SH-SY5Y (cell line): ENCODE measurements at regions not wholly inside any gene's neighbourhood (a gene's known extent, or its start where the extent isn't known, plus 50 kb on each side); places are given as distances from the start of the nearest gene placed in this dataset.

Source experiments
- GATA2 ChIP-seq: IDR thresholded peaks from 2 replicates; pipeline ENCODE4 v1.6.1; 2011; ENCODE audit warnings: mild to moderate bottlenecking, low read depth, low read length
- GATA3 ChIP-seq: IDR thresholded peaks from 2 replicates; pipeline ENCODE4 v1.6.1; 2011; ENCODE audit warnings: low read depth, mild to moderate bottlenecking, low read length, moderate library complexity

DNA sequence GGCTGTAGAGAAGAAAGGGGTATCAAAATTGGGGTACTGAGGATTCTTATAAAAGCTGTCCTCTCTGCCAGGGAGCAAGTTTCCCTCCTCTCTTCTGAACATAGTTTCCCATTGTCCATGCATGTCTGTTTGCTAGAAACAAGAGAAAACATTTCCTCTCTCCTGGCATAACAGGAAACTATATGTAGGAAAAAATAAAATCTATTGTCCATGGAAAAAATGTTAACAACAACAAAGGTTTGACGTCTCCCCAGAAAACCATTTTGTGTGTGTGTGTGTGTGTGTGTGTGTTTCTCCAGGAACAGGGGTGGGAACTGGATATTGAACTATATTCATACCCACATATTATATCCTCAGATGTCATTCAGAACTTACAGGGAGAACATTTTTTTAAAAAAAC is 107.2 kb downstream of the GASK1B start:
- no peak for TF ChIP-seq GATA3
- no peak for TF ChIP-seq GATA2

DNA sequence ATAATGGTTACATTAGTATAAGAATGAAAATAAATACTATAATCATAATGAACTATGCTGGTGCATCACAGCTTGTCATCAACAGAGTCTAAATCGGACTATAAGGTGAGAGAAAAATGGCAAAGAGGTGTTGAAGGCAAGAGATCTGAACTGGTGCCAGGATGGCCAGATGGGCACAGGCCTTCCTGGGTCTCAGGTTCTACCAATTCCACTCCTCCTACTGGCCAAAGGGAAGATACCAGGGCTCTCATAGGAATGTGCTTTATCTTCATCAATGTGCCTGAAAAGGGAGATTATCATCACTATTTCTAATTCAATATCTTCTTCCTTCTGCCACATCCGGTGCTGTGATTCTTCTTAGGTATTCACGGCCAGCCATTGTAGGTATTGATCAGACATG is 107.6 kb downstream of the GASK1B start:
- TF ChIP-seq GATA2, result no peak
- no peak for TF ChIP-seq GATA3

DNA sequence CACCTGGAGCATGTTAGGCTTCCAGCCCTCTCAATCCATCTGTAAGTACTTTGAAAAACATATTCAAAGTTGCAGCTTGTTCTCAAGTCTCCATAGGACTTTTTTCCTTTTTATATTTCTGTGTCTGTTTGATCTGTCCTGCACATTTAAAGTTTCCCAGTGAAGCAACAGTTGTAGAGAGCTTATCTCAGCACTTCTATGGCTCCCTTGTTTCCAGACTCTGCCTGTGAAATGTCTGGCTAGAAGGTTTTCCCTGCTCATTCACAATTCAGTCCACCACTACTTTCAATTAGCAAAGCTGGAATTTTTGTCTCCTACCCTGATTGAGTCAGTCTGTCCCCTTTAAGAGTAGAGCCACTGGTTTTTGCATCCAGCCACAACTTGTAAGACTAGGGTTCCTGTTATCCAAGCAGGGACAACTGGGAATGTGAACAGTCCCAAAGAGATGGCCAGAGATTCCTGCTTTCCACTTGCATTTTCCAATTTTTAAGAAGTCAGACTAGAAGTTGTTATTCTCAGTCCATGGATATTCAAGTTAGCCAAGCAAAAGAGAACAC is 116.1 kb downstream of the GASK1B start:
- TF ChIP-seq GATA3, result no peak
- no peak for TF ChIP-seq GATA2

- no peak for TF ChIP-seq GATA3
- TF ChIP-seq GATA2, result no peak
These were observed 117.2 kb downstream of the GASK1B start for GRCh38 chr4:158055668-158056067.

GRCh38 chr4:158053801-158054200 is 119.0 kb downstream of the GASK1B start:
- no peak for TF ChIP-seq GATA2
- TF ChIP-seq GATA3, result no peak

GRCh38 chr4:158053086-158053485 is 119.7 kb downstream of the GASK1B start:
- no peak for TF ChIP-seq GATA2
- no peak for TF ChIP-seq GATA3

- no peak for TF ChIP-seq GATA3
These were observed 121.2 kb downstream of the GASK1B start for GRCh38 chr4:158051401-158052235.

GRCh38 chr4:158050942-158051341 is 121.9 kb downstream of the GASK1B start:
- TF ChIP-seq GATA2 (no peak), GATA3 (no peak)

- no peak for TF ChIP-seq GATA2
- no peak for TF ChIP-seq GATA3
These were observed 126.5 kb downstream of the GASK1B start for GRCh38 chr4:158046345-158046744.

DNA sequence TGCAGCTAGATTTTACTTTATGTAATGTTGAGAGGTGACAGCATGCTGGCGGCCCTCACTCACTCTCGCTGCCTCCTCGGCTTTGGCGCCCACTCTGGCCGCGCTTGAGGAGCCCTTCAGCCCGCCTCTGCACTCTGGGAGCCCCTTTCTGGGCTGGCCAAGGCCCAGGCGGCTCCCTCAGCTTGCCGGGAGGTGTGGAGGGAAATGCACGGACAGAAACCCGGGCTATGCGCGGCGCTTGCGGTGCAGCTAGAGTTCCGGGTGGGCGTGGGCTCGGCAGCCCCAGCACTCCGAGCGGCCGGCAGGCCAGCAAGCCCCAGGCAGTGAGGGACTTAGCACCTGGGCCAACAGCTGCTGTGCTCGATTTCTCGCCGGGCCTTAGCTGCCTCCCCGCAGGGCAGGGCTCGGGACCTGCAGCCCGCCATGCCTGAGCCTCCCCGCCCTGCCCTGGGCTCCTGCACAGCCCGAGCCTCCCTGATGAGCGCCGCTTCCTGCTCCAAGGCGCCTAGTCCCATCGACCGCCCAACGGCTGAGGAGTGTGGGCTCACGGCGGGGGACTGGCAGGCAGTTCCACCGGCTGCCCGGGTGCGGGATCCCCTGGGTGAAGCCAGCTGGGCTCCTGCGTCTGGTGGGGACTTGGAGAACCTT is 128.7 kb downstream of the GASK1B start:
- TF ChIP-seq GATA3 (no peak), GATA2 (no peak)

DNA sequence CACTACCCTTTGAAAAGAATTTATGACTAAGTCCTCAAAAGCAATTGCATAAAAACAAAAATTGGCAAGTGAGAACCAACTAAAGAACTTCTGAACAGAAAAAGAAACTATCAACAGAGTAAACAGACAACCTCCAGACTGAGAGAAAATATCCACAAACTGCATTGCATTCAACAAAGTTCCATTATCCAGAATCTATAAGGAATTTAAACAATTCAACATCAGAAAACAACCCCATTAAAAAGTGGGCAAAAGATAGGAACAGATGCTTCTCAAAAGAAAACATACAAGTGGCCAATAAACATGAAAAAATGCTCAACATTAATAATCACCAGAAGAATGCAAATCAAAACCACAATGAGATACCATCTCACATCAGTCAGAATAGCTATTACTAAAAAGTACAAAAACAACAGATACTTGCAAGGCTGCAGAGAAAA is 130.2 kb downstream of the GASK1B start:
- no peak for TF ChIP-seq GATA2
- no peak for TF ChIP-seq GATA3

GRCh38 chr4:158038718-158039117 is 134.1 kb downstream of the GASK1B start:
- TF ChIP-seq GATA2, result no peak
- TF ChIP-seq GATA3, result no peak

DNA sequence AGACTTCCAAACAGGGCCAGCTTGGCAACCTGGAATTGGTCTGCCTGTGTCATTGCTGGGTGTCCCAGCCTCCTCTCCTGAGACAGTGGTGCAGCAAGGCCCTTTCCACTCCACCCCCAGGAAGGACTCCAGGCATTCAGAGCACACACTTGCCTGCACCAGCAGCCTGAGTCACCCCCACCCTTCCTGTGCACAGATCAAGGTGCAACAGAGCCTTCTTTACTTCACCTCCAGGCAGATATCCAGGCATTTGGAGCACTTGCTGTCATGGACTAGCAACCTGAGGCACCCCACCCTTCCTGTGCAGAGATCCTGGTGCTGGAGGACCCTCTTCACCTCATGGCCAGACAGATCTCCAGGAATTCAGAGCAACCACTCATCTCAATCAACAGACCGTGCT is 135.8 kb downstream of the GASK1B start:
- no peak for TF ChIP-seq GATA3

DNA sequence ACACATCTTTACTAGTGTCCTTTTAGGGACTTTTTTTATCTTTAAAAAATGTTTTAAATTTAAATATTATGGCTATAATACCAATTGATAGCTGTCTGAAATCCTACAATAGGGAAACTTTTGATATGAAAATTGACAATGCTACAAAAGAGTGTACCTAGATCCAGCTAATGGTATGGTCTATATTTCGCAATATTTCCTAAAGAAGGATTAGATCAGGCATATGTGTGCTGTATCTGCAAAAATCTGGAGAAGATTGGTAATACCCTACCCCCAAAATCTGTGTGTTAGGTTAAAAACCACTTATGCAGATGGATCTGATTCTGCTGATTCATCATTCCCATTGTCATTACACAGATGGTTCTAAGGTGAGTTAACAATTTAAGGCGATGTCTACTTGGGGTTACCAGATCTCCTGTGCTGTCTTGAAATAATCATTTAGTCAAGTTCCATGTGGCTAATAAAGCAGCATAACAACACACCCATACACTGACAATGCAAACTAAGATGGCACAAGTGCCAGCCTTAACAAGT is 137.1 kb downstream of the GASK1B start:
- TF ChIP-seq GATA2, result no peak
- TF ChIP-seq GATA3, result no peak
